HL-60 (cell line): ENCODE measurements at regions not wholly inside any gene's neighbourhood (a gene's known extent, or its start where the extent isn't known, plus 50 kb on each side); places are given as distances from the start of the nearest gene placed in this dataset.

Experiments used
- DNase-seq, 2 experiments: peaks; one replicate each; pipeline ENCODE4 v3.0.0-alpha.2; 2010 to 2020; ENCODE audit warnings: low read depth in 1 of 2, low spot score in 1 of 2
- H3K27ac ChIP-seq: fragments of 250-450 bp; sonication (Bioruptor Pico); replicated peaks from 2 replicates; pipeline ENCODE4 v1.5.1; 2020; ENCODE audit warnings: mild to moderate bottlenecking, moderate library complexity
- H3K27me3 ChIP-seq: fragments of 250-450 bp; sonication (Bioruptor Pico); 2 replicates; pipeline ENCODE4 v1.5.1; 2021; ENCODE audit warnings: mild to moderate bottlenecking, moderate library complexity; ENCODE audit not compliant: insufficient read depth, poor library complexity, severe bottlenecking
- H3K4me3 ChIP-seq: replicated peaks from 2 replicates; pipeline ENCODE4 v1.5.1; 2011; ENCODE audit warnings: mild to moderate bottlenecking, control low read depth, low read length; ENCODE audit not compliant: insufficient read depth
- CTCF ChIP-seq: IDR thresholded peaks from one replicate; pipeline ENCODE4 v1.5.1; 2011; ENCODE audit warnings: low read length, control low read depth, inconsistent platforms; ENCODE audit not compliant: insufficient read depth
- GABPA ChIP-seq: IDR thresholded peaks from 2 replicates; pipeline ENCODE4 v1.6.1; 2012; ENCODE audit warnings: low read depth
- POLR2AphosphoS5 ChIP-seq: IDR thresholded peaks from 2 replicates; pipeline ENCODE4 v1.6.1; 2012; ENCODE audit warnings: low read depth
- SPI1 ChIP-seq: IDR thresholded peaks from 2 replicates; pipeline ENCODE4 v1.6.1; 2012; ENCODE audit warnings: low read depth, mild to moderate bottlenecking, borderline replicate concordance
- TF ChIP-seq, protein P1 (sequence below): IDR thresholded peaks from 2 replicates; pipeline ENCODE4 v1.6.1; 2012; ENCODE audit warnings: low read depth; ENCODE audit not compliant: insufficient replicate concordance

DNA sequence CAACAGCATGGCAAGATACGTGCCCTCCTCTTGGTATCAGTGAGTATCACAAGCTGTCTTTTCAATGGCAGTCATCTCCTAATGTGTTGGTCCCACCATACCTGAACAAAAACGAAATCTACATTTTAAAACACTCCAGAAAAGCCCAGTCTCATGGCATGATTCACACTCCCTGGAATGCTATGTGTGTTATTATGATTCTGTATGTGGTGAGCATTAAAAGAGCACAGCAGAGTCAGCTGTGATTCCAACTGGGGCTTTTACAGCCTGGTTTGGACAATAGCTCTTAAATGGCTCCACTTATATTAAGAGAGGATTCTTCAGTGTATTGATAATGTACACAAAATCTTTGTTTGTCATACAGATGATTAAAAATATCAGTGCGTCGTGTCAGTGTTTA, 274.1 kb upstream of the GK2 start:
- H3K27ac ChIP-seq: no peak overlapping the region
- no peak for DNase-seq
- H3K4me3 ChIP-seq: no peak overlapping the region

DNA sequence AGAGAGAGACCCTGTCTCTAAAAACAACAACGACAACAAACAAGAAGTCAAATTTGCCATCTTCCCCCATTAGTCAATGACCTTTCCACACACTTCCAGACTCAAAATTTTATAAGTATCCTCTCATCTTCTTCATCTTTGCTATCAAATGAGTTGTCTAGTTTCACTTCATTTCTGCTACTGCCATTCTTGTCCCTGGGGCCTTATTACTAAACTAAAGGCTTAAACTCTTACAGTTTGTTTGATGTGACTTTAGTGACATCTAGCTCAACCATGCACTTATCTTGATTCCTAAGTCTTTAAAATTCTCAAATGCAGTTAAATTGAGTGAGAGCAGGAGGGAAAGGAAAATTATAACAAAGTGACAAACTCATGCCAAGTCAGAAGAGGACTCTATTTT, 271.8 kb upstream of the GK2 start:
- DNase-seq: no peak
- Histone ChIP-seq H3K27me3 (no peaks in the 10 kb centered on the region), H3K4me3 (no peak overlapping the region), H3K27ac (no peak overlapping the region)
- TF ChIP-seq CTCF (no peak), GABPA (no peak), SPI1 (no peak), POLR2AphosphoS5 (no peak)
- TF ChIP-seq, protein P1, sequence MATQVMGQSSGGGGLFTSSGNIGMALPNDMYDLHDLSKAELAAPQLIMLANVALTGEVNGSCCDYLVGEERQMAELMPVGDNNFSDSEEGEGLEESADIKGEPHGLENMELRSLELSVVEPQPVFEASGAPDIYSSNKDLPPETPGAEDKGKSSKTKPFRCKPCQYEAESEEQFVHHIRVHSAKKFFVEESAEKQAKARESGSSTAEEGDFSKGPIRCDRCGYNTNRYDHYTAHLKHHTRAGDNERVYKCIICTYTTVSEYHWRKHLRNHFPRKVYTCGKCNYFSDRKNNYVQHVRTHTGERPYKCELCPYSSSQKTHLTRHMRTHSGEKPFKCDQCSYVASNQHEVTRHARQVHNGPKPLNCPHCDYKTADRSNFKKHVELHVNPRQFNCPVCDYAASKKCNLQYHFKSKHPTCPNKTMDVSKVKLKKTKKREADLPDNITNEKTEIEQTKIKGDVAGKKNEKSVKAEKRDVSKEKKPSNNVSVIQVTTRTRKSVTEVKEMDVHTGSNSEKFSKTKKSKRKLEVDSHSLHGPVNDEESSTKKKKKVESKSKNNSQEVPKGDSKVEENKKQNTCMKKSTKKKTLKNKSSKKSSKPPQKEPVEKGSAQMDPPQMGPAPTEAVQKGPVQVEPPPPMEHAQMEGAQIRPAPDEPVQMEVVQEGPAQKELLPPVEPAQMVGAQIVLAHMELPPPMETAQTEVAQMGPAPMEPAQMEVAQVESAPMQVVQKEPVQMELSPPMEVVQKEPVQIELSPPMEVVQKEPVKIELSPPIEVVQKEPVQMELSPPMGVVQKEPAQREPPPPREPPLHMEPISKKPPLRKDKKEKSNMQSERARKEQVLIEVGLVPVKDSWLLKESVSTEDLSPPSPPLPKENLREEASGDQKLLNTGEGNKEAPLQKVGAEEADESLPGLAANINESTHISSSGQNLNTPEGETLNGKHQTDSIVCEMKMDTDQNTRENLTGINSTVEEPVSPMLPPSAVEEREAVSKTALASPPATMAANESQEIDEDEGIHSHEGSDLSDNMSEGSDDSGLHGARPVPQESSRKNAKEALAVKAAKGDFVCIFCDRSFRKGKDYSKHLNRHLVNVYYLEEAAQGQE: no peak

More for the DNA sequence above, 274.1 kb upstream of the GK2 start:
- no peaks in the 10 kb centered on the region for H3K27me3 ChIP-seq
- TF ChIP-seq, protein P1: no peak
- TF ChIP-seq POLR2AphosphoS5 (no peak), SPI1 (no peak), GABPA (no peak), CTCF (no peak)

GRCh38 chr4:79678472-79679202, 270.6 kb upstream of the GK2 start:
- no peak for TF ChIP-seq CTCF
- TF ChIP-seq, protein P1: no peak
- no peak for TF ChIP-seq GABPA
- TF ChIP-seq POLR2AphosphoS5: peak; percentile 53; the same call in 1 of the 2 replicates
- TF ChIP-seq SPI1: no peak
- Histone ChIP-seq H3K27me3 (no peaks in the 10 kb centered on the region), H3K4me3 (no peak overlapping the region), H3K27ac (peak overlapping the region; percentile 46; the same call in 1 of the 2 replicates)
- DNase-seq: peak in 1 of 2 experiments; percentile 21
